SK-N-SH treated with all-trans-retinoic acid at 6 μM for 48 hours (cell line): ENCODE measurements at regions not wholly inside any gene's neighbourhood (a gene's known extent, or its start where the extent isn't known, plus 50 kb on each side); places are given as distances from the start of the nearest gene placed in this dataset.

Experiments used
- ATAC-seq: fragments of 200-7000 bp; cut with Tn5 transposase; 3 replicates; pipeline ENCODE4 v1.9.1; 2020; ENCODE audit warnings: mild to moderate bottlenecking, moderate library complexity
- BACH2 ChIP-seq: fragments of 250-450 bp; sonication (Bioruptor Pico); IDR thresholded peaks from 2 replicates; pipeline ENCODE4 v1.9.0; 2021; ENCODE audit warnings: mild to moderate bottlenecking, borderline replicate concordance
- CREB5 ChIP-seq: fragments of 250-450 bp; sonication (Bioruptor Pico); IDR thresholded peaks from 2 replicates; pipeline ENCODE4 v1.5.1; 2020; ENCODE audit warnings: low read depth, mild to moderate bottlenecking, moderate library complexity
- CSDC2 ChIP-seq: fragments of 250-450 bp; sonication (Bioruptor Pico); IDR thresholded peaks from 2 replicates; pipeline ENCODE4 v1.5.0; 2020; ENCODE audit warnings: mild to moderate bottlenecking, moderate library complexity
- CSRNP3 ChIP-seq: fragments of 250-450 bp; sonication (Bioruptor Pico); IDR thresholded peaks from 2 replicates; pipeline ENCODE4 v1.5.1; 2021; ENCODE audit warnings: mild to moderate bottlenecking, moderate library complexity
- ESRRG ChIP-seq: fragments of 250-450 bp; sonication (Bioruptor Pico); IDR thresholded peaks from 2 replicates; pipeline ENCODE4 v1.6.1; 2021; ENCODE audit warnings: mild to moderate bottlenecking
- GLIS3 ChIP-seq: fragments of 250-450 bp; sonication (Bioruptor Pico); IDR thresholded peaks from 2 replicates; pipeline ENCODE4 v1.5.0; 2020; ENCODE audit warnings: mild to moderate bottlenecking, moderate library complexity
- ISL1 ChIP-seq: fragments of 250-450 bp; sonication (Bioruptor Pico); IDR thresholded peaks from 2 replicates; pipeline ENCODE4 v2.1.2; 2022; ENCODE audit warnings: mild to moderate bottlenecking, moderate library complexity
- OSR1 ChIP-seq: fragments of 250-450 bp; sonication (Bioruptor Pico); IDR thresholded peaks from 2 replicates; pipeline ENCODE4 v1.8.0; 2022; ENCODE audit warnings: moderate library complexity, mild to moderate bottlenecking, inconsistent platforms
- PATZ1 ChIP-seq: fragments of 250-450 bp; sonication (Bioruptor Pico); IDR thresholded peaks from 2 replicates; pipeline ENCODE4 v1.8.0; 2020; ENCODE audit warnings: mild to moderate bottlenecking, moderate library complexity, borderline replicate concordance
- POU6F1 ChIP-seq: fragments of 250-450 bp; sonication (Bioruptor Pico); IDR thresholded peaks from 2 replicates; pipeline ENCODE4 v1.8.0; 2021; ENCODE audit warnings: low read depth, mild to moderate bottlenecking, moderate library complexity, borderline replicate concordance
- PPARA ChIP-seq: fragments of 250-450 bp; sonication (Bioruptor Pico); IDR thresholded peaks from 2 replicates; pipeline ENCODE4 v1.5.0; 2020; ENCODE audit warnings: mild to moderate bottlenecking, borderline replicate concordance
- RARB ChIP-seq: fragments of 250-450 bp; sonication (Bioruptor Pico); IDR thresholded peaks from 2 replicates; pipeline ENCODE4 v1.8.0; 2021; ENCODE audit warnings: mild to moderate bottlenecking, moderate library complexity
- SNAI2 ChIP-seq: fragments of 250-450 bp; sonication (Bioruptor Pico); IDR thresholded peaks from 2 replicates; pipeline ENCODE4 v1.5.0; 2020; ENCODE audit warnings: mild to moderate bottlenecking, moderate library complexity
- TCF4 ChIP-seq: fragments of 250-450 bp; sonication (Bioruptor Pico); IDR thresholded peaks from 2 replicates; pipeline ENCODE4 v1.8.0; 2021; ENCODE audit warnings: mild to moderate bottlenecking, moderate library complexity, borderline replicate concordance
- TOX ChIP-seq: fragments of 250-450 bp; sonication (Bioruptor Pico); IDR thresholded peaks from 2 replicates; pipeline ENCODE4 v1.8.0; 2021; ENCODE audit warnings: mild to moderate bottlenecking, moderate library complexity, borderline replicate concordance
- TSHZ2 ChIP-seq: fragments of 250-450 bp; sonication (Bioruptor Pico); IDR thresholded peaks from 2 replicates; pipeline ENCODE4 v1.5.0; 2020; ENCODE audit warnings: mild to moderate bottlenecking, moderate library complexity
- ZFP3 ChIP-seq: fragments of 250-450 bp; sonication (Bioruptor Pico); IDR thresholded peaks from 2 replicates; pipeline ENCODE4 v1.5.0; 2020; ENCODE audit warnings: mild to moderate bottlenecking, moderate library complexity
- ZFP30 ChIP-seq: fragments of 450-650 bp; formaldehyde crosslinking; IDR thresholded peaks from 2 replicates; pipeline ENCODE4 v1.5.0; 2022; ENCODE audit warnings: mild to moderate bottlenecking, moderate library complexity
- ZNF565 ChIP-seq: fragments of 450-650 bp; formaldehyde crosslinking; conservative IDR thresholded peaks from 2 replicates; pipeline ENCODE4 v1.5.0; 2020; ENCODE audit warnings: low read depth, mild to moderate bottlenecking, moderate library complexity
- ZNF8 ChIP-seq: fragments of 450-650 bp; formaldehyde crosslinking; IDR thresholded peaks from 2 replicates; pipeline ENCODE4 v1.5.0; 2020; ENCODE audit warnings: mild to moderate bottlenecking, moderate library complexity

GRCh38 chr12:59839514-59839913 lies 243.7 kb downstream of the SLC16A7 start:
- no peak for ATAC-seq
- no peak for TF ChIP-seq ZFP3 (CRISPR knock-in tag)

- TF ChIP-seq ZNF565 (CRISPR knock-in tag) (no peak), TSHZ2 (CRISPR knock-in tag) (no peak), ZFP30 (no peak), PATZ1 (CRISPR knock-in tag) (no peak), ZFP3 (CRISPR knock-in tag) (no peak), PPARA (CRISPR knock-in tag) (no peak), CSDC2 (CRISPR knock-in tag) (no peak), TCF4 (CRISPR knock-in tag) (no peak), RARB (CRISPR knock-in tag) (no peak), ESRRG (no peak), ZNF8 (CRISPR knock-in tag) (no peak), SNAI2 (CRISPR knock-in tag) (no peak), BACH2 (CRISPR knock-in tag) (no peak), GLIS3 (CRISPR knock-in tag) (no peak), POU6F1 (CRISPR knock-in tag) (no peak), CSRNP3 (CRISPR knock-in tag) (no peak), TOX (CRISPR knock-in tag) (no peak)
- no peak for ATAC-seq
These were observed 247.5 kb downstream of the SLC16A7 start for GRCh38 chr12:59843260-59843843.

- TF ChIP-seq ZFP3 (CRISPR knock-in tag) (no peak), PATZ1 (CRISPR knock-in tag) (no peak), ZFP30 (no peak), CSDC2 (CRISPR knock-in tag) (no peak), BACH2 (CRISPR knock-in tag) (no peak)
- no peak for ATAC-seq
These were observed 248.9 kb downstream of the SLC16A7 start for GRCh38 chr12:59844750-59845149.

- no peak for ATAC-seq
- TF ChIP-seq GLIS3 (CRISPR knock-in tag) (no peak), CREB5 (CRISPR knock-in tag) (no peak), CSDC2 (CRISPR knock-in tag) (no peak), ESRRG (no peak), CSRNP3 (CRISPR knock-in tag) (no peak), ZNF8 (CRISPR knock-in tag) (no peak), TOX (CRISPR knock-in tag) (no peak), POU6F1 (CRISPR knock-in tag) (no peak), OSR1 (no peak), ISL1 (CRISPR knock-in tag) (no peak), ZFP30 (no peak)
These were observed 249.5 kb downstream of the SLC16A7 start for GRCh38 chr12:59845293-59845692.
